HG02588 (cell line): ENCODE measurements at regions not wholly inside any gene's neighbourhood (a gene's known extent, or its start where the extent isn't known, plus 50 kb on each side); places are given as distances from the start of the nearest gene placed in this dataset.

Source experiments
- ATAC-seq: cut with Tn5 transposase; IDR thresholded peaks from one replicate; pipeline ENCODE4 v1.9.1; 2021; ENCODE audit warnings: mild to moderate bottlenecking, moderate library complexity; ENCODE audit not compliant: unreplicated experiment

GRCh38 chr2:59936048-59936447, 617.4 kb downstream of the BCL11A start:
- no peak for ATAC-seq

DNA sequence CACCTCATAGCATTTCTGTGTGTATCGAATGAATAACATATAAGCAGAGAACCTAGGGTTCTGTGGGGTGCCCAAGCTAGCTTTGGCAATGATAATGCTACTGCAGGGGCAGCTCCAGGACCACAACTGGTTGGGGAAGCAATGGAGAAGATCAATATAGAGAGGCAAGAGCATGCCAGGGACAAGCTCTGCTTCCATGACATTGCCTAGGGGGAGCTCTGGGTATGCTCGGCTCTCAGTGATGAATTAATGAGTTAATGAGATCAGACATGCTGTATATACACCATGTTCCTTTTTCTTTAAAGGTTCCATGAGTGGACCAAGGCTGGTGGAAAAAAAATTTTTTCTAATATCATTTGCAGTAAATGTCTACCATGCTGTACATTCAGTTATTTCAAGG, 618.4 kb downstream of the BCL11A start:
- no peak for ATAC-seq

GRCh38 chr2:59933948-59934347, 619.5 kb downstream of the BCL11A start:
- no peak for ATAC-seq

DNA sequence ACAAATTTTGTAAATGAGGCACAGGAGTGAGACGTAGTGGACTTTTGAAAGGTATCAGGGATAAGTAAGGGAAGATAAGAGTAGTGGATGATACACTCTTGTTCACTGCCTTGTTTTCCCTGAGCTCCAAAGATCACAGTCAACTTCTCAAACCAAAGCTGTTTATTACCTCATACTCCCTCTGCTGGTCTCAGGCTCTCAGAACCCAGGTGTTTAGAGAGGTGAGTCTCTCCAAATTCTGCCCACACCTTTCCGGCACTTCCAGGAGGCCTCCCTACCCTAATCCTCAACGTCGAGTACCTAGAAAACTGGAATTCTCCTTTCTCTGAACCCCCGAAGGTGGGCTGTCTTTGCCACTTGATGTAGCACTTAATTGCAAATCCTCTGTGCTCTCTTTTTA, 621.1 kb downstream of the BCL11A start:
- no peak for ATAC-seq

DNA sequence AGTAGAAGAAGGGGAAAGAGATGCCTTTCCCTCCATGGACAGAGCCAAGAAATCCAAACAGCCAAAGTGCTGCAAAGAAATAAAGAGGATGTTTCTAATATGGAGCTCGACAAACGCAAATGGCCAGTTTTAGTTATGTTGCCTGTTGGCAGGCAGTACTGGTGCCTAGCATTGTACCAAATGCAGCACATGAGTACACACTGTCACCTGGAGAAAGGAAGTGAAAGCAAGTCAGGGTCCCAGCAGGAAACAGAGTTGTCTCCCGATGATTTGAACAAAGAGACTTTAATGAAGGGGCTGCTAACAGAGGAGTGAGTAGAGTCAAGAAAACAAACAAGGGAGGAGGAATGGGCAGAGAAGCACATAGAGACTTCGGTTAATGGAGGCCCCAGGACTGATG, 623.0 kb downstream of the BCL11A start:
- no peak for ATAC-seq

GRCh38 chr2:59926731-59927130, 626.7 kb downstream of the BCL11A start:
- ATAC-seq = no peak

DNA sequence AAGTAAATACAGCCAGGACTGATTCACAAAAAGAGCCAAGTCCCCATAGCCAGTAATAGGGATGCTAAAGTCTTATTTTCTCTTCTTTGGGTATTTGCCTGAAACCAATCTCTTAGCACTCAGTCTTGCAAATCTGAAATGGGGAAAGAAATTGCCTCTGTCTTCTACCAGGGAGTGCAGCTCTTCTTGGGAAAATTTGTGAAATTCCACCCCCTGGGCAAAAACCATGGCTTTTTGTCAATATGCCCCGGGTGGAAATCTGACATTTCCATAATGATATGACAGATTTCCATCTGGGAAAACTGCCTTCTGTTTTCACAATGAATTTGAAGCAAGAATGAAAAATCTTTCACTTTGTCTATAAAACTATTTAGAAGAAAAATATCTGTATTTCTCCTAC, 628.1 kb downstream of the BCL11A start:
- ATAC-seq = no peak

DNA sequence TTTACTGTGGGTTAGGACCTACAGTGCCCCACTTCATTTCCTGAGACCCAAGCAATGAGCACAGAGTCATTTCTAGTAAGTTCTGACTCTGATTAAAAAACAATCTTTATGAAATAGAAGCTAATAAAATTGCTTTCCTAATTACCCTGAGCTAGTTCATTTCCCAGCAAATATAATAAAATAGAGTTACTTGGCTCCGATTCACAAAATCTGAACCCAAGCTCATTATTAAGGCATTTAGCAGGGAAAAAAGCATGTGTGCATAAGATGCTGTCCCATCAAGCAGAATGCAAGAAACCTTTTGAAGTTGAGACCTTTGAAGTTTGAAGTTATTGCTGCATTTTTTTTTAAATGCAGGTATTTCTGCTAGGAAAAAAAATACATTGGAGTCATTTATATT, 629.1 kb downstream of the BCL11A start:
- no peak for ATAC-seq

- ATAC-seq = no peak
Measured at GRCh38 chr2:59922450-59922849, 631.0 kb downstream of the BCL11A start.

DNA sequence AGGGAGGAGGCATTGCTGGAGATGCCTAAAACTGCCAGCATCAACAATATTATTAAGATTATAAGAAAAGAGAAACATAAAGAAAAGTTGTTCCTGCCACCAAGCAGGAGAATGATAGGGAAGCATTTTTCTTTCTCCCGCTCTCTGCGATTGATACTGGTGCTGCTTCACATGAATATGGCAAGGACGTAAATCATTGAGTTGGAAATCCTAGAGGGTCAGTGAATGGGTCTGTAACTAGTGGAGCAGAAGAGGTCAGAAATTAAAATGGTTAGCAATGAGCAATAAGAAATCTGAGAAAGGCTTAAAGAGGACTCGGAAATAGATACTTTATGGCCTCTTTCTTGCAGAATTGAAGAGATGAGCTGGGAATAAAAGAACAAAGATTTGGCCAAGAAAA, 631.7 kb downstream of the BCL11A start:
- ATAC-seq = no peak

DNA sequence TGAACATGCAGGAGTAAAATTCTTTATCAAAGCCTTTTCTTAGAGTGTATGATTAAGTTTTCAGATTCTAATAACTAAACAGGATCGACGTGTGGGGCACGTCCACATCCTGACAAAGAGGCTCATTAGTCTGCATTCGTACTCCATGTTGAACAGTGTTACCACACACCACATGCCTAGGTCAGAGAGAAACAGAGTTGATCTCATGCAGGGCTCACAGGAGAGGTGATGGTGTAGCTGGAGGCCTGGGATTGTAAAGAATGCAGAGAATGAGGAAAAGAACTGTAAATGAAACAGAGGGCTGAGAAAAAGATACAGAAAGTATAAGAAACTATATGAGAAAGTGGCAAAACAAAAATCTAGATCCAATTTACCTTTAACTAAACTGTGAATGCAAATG, 632.5 kb downstream of the BCL11A start:
- ATAC-seq = no peak

DNA sequence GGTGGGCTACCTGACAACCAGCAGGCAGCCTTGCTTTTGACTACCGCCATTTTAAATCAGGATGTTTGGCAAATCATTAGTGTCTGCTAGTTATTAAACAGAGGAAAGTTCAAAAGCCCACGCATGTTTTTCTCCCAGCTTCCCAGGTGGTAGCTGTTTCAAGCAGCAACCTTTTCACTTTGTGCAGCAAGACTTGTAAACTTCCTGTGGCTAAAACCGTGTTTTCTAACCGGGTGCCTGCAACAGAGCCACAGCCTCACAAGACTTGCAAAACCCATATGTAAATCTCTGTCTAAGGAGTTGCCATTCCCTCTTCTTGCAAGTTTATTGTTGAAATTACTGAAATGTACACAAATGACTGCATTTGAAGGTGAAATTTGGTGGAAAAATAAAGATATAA, 633.1 kb downstream of the BCL11A start:
- ATAC-seq = no peak

DNA sequence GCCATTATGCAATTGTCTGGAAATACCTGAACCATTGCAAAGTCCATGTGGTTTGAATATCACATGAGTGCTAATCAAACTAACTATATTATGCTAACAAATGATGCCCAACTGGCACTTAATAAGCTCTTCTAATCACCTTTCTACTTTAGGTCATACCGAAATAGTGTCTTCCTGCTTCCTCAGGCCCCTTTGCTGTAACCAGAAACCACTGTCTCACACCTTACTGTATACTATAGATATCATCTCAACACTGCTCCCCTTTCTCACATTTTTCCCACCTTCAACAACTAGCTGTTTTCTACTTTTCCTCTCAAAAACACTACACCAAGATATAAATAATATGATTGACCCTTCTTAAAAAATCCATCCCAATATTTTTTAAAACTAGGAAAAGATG, 633.9 kb downstream of the BCL11A start:
- no peak for ATAC-seq

- no peak for ATAC-seq
Measured at GRCh38 chr2:59912042-59912441, 641.4 kb downstream of the BCL11A start.

DNA sequence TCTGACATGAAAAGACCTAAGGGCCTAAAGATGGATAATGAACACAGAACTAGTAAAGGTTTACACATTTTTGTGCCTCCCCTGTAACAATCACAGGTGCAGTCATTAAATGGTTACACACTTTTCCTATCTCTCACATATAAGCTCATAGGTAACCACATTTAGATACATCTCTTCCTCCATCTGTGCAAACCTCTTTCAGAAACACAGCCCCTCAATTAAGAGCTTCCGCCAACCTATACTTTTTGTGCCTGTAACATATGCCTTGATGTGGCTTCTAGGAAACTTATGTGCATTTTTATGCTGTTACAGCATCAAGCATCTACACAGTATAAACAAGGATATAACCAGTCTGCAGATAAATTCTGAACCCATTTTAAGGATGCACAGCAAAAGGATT, 643.3 kb downstream of the BCL11A start:
- no peak for ATAC-seq

- ATAC-seq = no peak
Measured at GRCh38 chr2:59909147-59909546, 644.3 kb downstream of the BCL11A start.

- no peak for ATAC-seq
Measured at GRCh38 chr2:59905731-59906130, 647.7 kb downstream of the BCL11A start.

GRCh38 chr2:59903994-59904544, 649.4 kb downstream of the BCL11A start:
- ATAC-seq = no peak

GRCh38 chr2:59900728-59901452, 652.6 kb downstream of the BCL11A start:
- no peak for ATAC-seq

DNA sequence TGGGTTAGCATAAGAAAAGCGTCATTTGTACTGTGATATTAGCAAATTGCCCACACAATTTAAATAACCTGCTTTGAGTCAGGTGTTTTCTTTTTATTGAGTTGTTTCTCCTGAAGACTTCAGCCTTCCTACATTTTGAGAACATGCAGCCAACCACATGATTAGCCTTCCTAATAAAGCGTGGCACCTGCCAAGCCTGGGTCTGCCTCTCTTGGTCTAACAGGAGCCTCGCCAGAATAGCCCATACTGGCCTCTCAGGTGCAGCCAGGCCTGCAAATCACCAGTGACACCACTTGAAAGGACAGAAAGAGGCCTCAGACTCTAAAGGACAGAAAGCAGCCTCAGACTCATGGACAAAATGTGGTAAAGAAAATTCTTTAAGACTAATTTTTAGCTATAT, 653.8 kb downstream of the BCL11A start:
- no peak for ATAC-seq

DNA sequence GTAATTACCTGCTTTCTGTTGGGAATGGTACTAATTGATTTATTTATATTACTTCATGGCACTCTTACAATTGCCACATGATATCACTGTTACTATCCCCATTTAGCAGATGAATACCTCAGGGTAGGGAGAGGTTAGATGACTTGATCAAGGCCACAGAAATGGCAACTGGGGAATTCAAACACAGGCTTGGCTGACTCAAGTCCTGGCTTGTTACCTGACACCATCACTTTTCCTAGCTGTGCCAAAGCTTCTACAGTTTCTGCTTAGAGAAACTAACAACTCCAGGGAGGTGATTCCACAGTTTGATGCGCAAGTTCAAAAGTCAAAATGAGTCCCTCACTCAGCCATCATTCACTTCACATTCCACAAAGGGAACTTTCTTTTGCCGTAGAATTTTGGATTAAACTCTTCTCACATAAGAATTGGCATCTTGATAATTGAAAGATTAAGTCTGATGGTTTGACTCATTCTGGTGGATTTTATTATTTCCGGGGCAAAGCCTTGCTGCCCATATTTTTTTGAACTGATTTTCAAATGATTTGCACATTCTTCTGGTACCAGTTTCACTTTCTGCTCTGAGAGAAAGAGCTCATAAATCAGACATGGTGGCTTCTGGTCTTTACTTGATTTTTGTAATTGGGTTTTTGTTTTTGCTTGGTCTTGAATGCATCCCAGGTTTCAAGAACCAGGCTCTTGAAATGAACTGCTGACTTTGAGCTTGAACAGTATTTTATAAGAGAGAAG, 656.8 kb downstream of the BCL11A start:
- no peak for ATAC-seq

- ATAC-seq = no peak
Measured at GRCh38 chr2:59893612-59894011, 659.8 kb downstream of the BCL11A start.
